ENCODE measurements at regions not wholly inside any gene's neighbourhood (a gene's known extent, or its start where the extent isn't known, plus 50 kb on each side); places are given as distances from the start of the nearest gene placed in this dataset.

- no peak overlapping the region for H3K27ac ChIP-seq (ENCODE audit: control insufficient read depth, insufficient read depth)
- H3K27me3 ChIP-seq (replicated peaks in 1 of 2; ENCODE audit: control insufficient read depth in 2 of 2, insufficient read depth in 2 of 2, low read length in 1 of 2) = no peaks in the 10 kb centered on the region
- H3K4me1 ChIP-seq (ENCODE audit: control insufficient read depth, insufficient read depth, low read length) = no peaks in the 10 kb centered on the region
- no peak overlapping the region for H3K4me3 ChIP-seq
- 33% methylated on average over 1 of the region's 1 CpG for WGBS (ENCODE audit: insufficient coverage, insufficient replicate concordance, low lambda C conversion rate, missing lambda C conversion rate)
- FAIRE-seq = no peak
- H2AFZ ChIP-seq (ENCODE audit: control insufficient read depth, low read depth, low read length) = no peak overlapping the region
- RAD21 ChIA-PET (ENCODE audit: unreplicated experiment) = interaction anchor here (3.7 to 5.7 kb wide), 2 partner anchors 31 to 39 kb away, joined by 30 to 52 read pairs; no protein-coding TSS in a partner anchor
- no peaks in the 10 kb centered on the region for H3K79me2 ChIP-seq (ENCODE audit: control insufficient read depth, insufficient read depth, low read length)
- TF ChIP-seq JUNB (IDR thresholded peaks at IDR 0.05) (no peak), MYC (IDR thresholded peaks at IDR 0.05; ENCODE audit: insufficient read depth, insufficient read length, insufficient replicate concordance, low read length, severe bottlenecking) (no peak), PML (IDR thresholded peaks at IDR 0.05; ENCODE audit: low read length) (no peak), SIX5 (IDR thresholded peaks at IDR 0.05; ENCODE audit: low read depth, low read length, severe bottlenecking) (no peak), HCFC1 (IDR thresholded peaks at IDR 0.05; ENCODE audit: low read length) (no peak), NFYA (IDR thresholded peaks at IDR 0.05; ENCODE audit: borderline replicate concordance, low read depth, low read length) (no peak), BCLAF1 (IDR thresholded peaks at IDR 0.05) (no peak), BACH1 (IDR thresholded peaks at IDR 0.05; ENCODE audit: borderline replicate concordance) (no peak)
- no peak overlapping the region for H3K4me2 ChIP-seq (ENCODE audit: control insufficient read depth, insufficient read depth)
- ATAC-seq = no peak
- SMC1A ChIA-PET (ENCODE audit: uncharacterized antibody, unreplicated experiment) = interaction anchor here (1.0 to 4.0 kb wide), 6 partner anchors 12 to 52 kb away, joined by 4 to 53 read pairs (median 16); no protein-coding TSS in a partner anchor
- no TSS peak for BruUV-seq (replicated peaks)
- no peak for DNase-seq (ENCODE audit: low read depth, low spot score)
- H4K20me1 ChIP-seq (ENCODE audit: control insufficient read depth, insufficient read depth) = no peaks in the 10 kb centered on the region
- no peak overlapping the region for H3K9ac ChIP-seq (ENCODE audit: control insufficient read depth, insufficient read depth, low read length)
- no peaks in the 10 kb centered on the region for H3K9me3 ChIP-seq (replicated peaks; ENCODE audit: control insufficient read depth, insufficient read depth, low read length)
- H3K36me3 ChIP-seq (ENCODE audit: control insufficient read depth in 2 of 2, insufficient read depth in 2 of 2, low read length in 1 of 2) = no peaks in the 10 kb centered on the region
- CTCF ChIA-PET = interaction anchor here (1.2 to 6.1 kb wide), 6 partner anchors 12 to 210 kb away, joined by 3 to 204 read pairs (median 10); no protein-coding TSS in a partner anchor
- in situ Hi-C loops (cut with MboI) = no loop called here
- POLR2A ChIA-PET = no interaction called here
- intact Hi-C loops (cut with micrococcal nuclease; ENCODE audit: unreplicated experiment) = no loop called here
These were observed 130.8 kb upstream of the RIPOR2 start for GRCh38 chr6:25066593-25066992.

Data from GM12878 (cell line).